ENCODE measurements at regions not wholly inside any gene's neighbourhood (a gene's known extent, or its start where the extent isn't known, plus 50 kb on each side); places are given as distances from the start of the nearest gene placed in this dataset.

DNA sequence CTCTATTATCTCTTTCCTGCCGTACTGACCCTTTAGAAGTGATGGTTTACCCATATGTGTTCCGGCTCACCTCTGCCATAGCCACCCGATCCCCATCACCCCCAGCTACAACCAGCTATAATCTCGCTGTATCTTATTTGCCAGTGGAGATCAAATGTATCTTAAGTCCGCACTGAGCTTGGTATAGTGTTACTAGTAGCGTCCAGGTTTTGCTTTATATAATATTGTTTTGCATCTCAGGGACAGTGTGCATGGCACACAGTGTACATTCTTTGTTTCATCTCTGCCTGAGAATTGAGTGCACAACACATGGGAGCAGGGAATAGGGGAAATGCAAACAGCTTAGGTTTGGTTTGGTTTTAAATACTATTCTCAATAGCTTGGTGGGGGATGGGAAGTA, 135.8 kb upstream of the SNX2 start:
- TF ChIP-seq RARB (CRISPR knock-in tag; IDR thresholded peaks at IDR 0.05) (no peak), ZFP3 (CRISPR knock-in tag; IDR thresholded peaks at IDR 0.05) (no peak), TOX (CRISPR knock-in tag; IDR thresholded peaks at IDR 0.05; ENCODE audit: borderline replicate concordance) (no peak), TCF4 (CRISPR knock-in tag; IDR thresholded peaks at IDR 0.05; ENCODE audit: borderline replicate concordance) (no peak), ZNF70 (CRISPR knock-in tag; IDR thresholded peaks at IDR 0.05) (no peak), ARNTL (CRISPR knock-in tag; IDR thresholded peaks at IDR 0.05; ENCODE audit: borderline replicate concordance, low read depth) (no peak), ISL1 (CRISPR knock-in tag; IDR thresholded peaks at IDR 0.05) (no peak), ZNF565 (CRISPR knock-in tag; conservative IDR thresholded peaks at IDR 0.05; ENCODE audit: low read depth) (no peak), CSDC2 (CRISPR knock-in tag; IDR thresholded peaks at IDR 0.05) (no peak), ESRRG (CRISPR knock-in tag; IDR thresholded peaks at IDR 0.05) (no peak)
- TF ChIP-seq, protein P1, sequence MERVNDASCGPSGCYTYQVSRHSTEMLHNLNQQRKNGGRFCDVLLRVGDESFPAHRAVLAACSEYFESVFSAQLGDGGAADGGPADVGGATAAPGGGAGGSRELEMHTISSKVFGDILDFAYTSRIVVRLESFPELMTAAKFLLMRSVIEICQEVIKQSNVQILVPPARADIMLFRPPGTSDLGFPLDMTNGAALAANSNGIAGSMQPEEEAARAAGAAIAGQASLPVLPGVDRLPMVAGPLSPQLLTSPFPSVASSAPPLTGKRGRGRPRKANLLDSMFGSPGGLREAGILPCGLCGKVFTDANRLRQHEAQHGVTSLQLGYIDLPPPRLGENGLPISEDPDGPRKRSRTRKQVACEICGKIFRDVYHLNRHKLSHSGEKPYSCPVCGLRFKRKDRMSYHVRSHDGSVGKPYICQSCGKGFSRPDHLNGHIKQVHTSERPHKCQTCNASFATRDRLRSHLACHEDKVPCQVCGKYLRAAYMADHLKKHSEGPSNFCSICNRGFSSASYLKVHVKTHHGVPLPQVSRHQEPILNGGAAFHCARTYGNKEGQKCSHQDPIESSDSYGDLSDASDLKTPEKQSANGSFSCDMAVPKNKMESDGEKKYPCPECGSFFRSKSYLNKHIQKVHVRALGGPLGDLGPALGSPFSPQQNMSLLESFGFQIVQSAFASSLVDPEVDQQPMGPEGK (CRISPR knock-in tag; IDR thresholded peaks at IDR 0.05; ENCODE audit: borderline replicate concordance): no peak
